Activated CD4-positive, alpha-beta T cell treated with anti-CD3 and anti-CD28 coated beads for 24 hours (primary cell): ENCODE measurements at regions not wholly inside any gene's neighbourhood (a gene's known extent, or its start where the extent isn't known, plus 50 kb on each side); places are given as distances from the start of the nearest gene placed in this dataset.
A peak's percentile ranks its signal among the peaks of the same experiment; 100 is the strongest.

Source experiments
- DNase-seq, 2 donors: peaks; one replicate each; pipeline ENCODE4 v3.0.0-alpha.2; 2020; ENCODE audit warnings: low read depth in 2 of 2

DNA sequence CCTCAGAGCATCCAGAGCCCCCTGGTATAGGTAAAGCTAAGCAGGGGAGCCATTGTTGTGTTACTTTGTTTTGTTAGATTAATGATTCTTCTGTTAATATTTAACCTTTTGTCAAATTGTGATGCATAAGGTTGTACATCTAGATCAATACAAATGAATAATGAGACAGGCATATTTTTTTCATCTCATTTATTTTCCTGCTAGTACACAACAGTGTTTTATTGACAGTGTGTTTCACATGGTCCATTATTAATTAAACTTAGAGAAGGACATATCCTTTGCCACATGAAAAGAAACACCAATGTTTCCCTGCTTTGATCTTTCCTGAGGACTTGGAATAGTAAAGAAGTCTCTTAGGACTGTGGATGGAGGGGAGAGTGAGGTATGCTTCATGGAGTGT, 543.6 kb upstream of the CFAP20DC start:
- no peak for DNase-seq

DNA sequence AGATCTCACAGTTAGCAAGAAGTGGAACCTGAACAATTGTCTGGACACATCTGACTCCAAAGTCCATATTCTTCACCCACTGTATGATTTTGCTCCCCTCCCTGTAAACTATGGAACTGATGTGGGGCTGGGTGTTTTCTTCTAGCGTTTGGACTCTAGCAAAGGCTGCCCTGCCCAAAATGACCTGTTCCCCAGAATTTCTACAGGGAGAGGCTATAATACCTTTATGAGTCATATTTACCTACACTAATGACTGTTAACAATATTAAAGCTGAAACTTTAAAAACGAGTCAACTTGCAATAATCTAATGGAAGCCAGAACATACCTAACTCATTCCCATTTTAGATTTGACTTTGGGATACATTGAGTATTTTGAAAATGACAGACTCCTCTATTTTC, 531.2 kb upstream of the CFAP20DC start:
- DNase-seq, result no peak

DNA sequence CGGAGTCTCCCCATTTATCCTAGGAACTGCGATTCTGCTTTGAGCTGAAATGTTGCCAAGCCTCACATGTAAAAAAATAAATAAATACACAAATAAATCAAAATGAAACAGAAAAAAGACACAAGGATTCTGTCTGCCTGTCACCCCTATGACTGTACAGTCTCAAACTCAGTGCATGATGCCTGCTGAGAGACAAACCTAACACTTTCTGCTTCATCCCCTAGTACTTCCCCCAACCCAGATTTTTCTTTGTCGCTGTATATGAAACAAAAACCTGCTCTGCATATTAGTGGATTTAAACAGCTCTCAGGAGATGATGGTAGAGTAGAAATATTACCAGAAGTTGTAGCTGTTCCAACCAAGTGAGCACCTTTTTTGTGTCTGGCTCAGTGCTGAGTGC, 530.7 kb upstream of the CFAP20DC start:
- DNase-seq, result no peak

DNA sequence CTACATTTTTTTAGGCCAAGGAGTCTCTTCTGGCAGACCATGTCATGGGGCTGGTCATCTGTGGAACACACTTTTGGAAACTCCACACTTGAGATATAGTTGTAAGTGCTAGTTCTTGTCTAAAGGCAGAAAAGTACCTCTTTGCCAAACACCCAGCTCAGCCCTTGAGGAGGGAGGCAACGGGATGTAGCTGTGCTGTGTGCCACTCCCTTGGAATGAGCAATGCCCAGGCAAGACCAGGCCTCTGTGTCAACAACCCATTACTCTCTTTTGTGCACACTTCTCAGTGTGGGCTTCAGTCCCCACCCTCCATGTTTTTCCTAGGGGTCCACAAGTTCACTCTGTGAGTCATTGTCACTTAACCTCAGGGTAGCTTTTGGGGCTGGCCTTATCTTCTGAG, 528.3 kb upstream of the CFAP20DC start:
- DNase-seq, result no peak

DNA sequence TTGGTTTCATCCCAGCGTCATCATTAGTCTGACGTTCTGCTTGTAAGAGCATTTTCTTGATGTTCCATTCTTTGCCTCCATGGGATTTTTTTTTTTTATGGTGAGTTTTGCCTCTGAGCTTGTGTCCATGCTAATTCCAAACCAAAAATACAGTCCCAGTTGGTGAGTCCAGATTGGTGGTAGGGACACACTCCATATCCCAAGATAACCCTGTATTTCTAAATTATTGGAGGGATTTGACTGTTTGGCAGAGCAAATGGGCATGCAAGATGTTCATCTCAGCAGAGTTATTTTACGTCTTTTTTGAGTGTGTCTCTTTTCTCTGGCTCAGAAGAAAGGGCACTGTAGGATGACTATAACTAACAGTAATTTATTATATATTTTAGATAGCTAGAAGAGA, 526.8 kb upstream of the CFAP20DC start:
- DNase-seq, result no peak

DNA sequence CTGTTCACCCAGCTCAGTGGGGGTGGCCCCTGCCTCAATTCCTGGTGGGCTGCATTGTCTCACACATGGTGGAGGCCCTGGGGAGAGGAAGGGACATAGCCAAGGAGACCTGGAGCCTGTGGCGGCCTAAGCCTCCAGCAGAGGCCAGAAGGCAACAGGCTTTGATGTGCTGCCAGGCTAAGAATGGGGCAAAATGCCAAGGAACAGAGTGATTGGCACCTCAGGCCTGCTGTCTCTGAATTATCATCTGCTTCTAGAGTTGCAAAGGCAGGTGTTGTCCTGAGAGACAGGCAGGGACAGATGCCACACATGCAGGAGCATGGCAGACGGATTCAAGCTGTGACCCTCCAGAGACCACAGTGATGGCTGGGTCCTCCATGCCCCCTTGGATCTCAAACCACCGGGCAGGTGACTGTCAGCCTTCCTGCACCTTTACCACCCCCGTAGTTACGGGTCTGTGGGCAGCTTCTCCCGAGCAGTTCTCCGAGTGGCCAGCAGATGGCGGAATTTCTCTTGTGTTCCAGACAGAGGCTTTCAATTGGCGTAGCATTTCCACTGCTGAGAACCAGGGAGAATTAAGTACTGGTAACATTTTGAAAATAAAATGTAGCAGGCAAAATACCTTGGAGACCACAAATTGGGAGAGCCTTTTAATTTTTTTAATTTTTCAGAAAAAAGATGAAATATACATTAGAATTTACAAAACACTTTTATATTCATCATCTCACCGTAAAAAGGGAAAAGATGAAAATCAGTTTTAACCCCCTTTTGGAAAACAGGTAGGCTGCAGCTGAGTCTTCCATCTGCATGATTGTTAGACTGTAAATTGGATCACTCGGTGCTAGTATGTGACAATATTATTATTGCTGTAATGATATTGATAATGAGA, 525.5 kb upstream of the CFAP20DC start:
- peak; percentile 86 for DNase-seq

DNA sequence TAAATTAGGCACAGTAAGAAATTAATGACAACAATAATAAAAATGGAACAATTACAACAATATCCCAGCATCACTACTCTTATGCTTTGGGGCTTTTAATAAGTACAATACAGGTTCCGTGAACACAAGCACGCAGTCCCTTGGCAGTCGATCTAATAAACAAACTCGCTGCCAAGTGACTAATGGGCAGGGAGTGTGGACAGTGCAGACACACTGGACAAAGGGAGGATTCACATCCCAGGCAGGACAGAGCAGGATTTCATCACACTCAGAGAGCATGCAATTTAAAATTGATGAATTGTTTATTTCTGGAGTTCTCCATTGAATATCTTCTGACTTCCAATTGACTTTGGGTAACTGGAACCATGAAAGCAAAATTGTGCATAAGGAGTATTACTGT, 524.1 kb upstream of the CFAP20DC start:
- DNase-seq, result no peak

DNA sequence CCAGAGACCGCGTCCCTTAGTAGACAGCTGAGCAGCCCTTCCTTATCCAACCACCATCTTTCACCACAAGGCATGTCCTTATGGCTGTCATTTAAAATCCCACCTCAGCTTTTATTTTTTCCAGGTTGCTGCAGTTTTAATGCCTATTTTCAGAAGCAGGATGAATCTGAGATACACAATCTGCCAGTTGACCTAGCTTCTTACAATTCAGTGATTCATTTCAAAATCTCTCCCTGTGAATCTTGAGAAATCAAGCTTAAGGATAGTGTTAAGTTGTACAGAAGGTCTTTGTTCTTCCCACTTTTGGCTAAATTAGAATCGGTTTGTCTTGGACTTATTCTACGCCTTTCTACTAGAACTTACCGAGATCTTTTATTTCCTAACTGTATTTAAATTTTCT, 522.3 kb upstream of the CFAP20DC start:
- no peak for DNase-seq

DNA sequence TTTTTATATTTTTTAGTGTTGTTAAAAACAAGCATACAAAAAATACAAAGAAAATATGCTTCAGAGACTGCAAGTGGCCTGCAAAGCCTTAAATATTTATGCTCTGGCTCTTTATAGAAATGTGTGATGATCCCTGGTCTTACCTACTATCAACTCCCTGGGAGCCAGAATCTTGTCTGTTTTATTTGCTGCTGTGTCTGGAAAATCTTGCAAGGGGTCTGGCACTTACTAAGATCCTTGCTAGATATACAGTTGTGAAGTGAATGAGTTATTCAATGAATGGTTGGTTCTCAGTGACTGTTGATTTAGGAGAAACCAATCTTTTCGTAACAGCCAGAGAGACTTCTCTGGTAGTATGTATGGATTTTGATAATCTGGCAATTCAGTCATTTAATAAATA, 521.0 kb upstream of the CFAP20DC start:
- DNase-seq, result no peak

DNA sequence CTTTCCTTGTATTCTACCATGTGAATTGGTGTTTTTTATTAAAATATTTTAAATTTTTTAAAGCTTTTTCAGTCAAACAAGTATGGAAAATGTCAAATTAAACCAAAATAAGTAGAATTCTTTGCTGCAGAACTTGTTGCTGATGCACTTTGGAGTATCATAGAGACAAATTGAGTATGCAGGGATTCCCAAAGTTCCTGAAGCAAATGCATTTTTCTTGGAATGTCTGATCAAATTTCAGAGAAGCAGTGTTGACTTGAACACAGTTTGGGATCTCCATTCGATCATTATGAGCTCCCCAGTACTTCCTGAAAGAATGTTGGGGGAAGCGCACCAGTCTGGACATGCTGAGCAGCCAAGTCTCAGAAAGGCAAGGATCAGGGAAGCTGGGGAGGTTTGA, 517.8 kb upstream of the CFAP20DC start:
- DNase-seq, result no peak

DNA sequence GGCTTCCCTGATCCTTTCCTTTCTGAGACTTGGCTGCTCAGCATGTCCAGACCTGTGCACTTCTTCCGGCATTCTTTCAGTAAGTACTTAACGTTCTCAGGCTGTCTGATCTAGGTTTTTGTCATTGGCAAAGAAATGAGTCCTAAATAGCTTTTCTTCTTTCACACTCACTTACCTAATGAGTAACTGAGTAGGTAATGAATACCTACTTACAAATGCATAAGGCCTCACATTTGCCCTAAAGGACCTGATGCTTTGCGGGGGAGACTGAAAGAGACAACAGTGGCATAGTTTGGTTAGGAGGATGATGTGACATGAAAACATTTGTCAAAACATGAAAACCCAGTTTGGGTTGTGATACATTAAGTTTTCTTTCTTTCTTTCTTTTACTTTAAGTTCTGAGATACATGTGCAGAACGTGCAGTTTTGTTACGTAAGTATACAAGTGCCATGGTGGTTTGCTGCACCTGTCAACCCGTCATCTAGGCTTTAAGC, 516.7 kb upstream of the CFAP20DC start:
- no peak for DNase-seq

DNA sequence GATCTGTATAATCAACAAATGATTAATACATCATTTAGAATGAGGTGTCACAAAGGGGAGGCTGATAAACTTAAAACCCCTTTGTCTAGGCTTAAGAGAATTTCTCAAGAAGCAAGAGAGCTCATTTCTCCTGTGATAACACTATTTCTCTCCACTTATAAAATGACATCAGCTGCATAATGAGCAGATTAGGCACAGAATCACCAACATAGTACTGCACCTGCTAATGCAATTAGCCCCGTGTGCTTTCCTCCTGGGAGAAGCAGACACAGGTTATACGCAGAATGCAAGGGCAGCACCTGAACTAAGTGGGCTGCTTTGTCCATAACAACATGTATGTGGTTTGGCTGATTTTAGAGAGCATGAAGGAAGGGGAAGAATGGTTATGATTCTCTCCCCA, 515.3 kb upstream of the CFAP20DC start:
- DNase-seq, result no peak

DNA sequence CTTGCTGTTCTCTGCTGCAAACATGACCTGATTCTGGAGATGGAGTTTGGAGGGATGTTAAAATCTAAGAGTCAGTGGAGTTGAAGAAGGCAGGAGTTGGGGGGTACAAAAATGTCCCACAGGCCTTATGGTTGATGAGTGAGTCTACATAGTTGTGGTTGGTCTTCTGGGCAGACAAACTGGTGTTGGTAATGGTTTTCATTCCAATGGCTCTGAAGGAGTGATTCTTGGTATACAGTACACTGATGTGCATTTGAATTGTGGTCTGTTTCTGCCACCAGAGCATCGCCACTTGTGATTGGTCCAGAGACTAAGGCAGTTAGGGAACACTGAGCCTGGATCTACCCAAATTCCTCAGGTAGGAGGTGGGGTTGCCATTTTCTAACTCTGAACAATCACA, 514.1 kb upstream of the CFAP20DC start:
- DNase-seq, result no peak

DNA sequence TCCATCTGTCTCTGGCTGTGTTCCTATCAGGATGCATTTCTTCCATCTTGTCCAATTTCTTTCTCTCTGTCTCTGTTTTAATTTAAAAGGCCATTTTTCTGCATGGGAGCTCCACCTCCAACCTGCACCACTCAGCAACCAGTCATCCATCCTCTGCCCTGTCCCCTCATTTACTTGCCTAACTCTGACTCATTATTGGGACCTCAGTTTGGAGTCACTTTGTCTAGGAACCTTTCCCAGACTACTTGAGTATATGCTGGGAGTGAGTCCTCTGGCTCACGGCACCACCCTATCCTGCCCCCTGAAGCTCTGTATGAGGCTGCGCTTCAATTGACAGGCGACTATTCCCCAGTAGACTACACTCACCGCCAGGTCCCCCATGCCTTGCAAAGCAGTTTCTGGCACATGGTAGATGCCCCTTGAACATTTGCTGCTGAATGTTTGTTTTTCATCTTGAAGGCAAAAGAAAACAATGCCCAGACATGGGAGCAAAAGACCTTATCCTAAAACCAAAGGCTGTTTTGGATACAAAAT, 513.3 kb upstream of the CFAP20DC start:
- no peak for DNase-seq

DNA sequence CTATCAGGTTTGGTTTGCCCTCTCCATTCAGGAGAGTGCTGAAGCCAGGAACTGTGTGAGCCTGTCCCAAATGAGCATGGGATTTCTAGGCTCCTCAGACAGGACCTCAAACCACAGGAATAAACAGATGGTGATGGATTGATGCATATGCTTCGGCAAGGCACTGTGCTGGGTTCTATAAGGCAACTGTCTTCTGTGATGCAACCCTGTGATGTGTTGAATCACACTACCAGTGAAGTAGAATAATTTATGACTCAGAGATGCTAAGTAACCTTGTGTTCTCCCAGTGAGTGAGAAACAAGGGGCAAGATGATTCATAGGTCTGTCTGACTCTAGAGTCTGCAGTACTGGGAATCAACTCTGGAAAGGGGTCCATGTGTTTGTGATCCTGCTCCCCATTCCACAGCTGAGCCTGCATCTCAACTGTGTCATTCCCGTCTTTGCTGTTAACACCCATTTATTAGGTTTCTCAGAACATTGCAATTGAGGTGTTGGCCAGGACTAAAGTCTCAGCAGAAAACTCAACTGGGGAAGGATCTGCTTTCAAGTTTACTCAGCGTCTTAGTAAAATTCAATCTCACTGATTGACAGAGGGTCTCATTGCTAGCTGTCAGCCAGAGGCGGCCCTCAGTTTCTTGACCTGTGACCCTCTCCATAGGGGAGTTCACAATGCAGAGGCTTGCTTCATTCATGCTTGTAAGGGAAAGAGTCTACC, 510.1 kb upstream of the CFAP20DC start:
- peak; percentile 3 to 47 for DNase-seq

DNA sequence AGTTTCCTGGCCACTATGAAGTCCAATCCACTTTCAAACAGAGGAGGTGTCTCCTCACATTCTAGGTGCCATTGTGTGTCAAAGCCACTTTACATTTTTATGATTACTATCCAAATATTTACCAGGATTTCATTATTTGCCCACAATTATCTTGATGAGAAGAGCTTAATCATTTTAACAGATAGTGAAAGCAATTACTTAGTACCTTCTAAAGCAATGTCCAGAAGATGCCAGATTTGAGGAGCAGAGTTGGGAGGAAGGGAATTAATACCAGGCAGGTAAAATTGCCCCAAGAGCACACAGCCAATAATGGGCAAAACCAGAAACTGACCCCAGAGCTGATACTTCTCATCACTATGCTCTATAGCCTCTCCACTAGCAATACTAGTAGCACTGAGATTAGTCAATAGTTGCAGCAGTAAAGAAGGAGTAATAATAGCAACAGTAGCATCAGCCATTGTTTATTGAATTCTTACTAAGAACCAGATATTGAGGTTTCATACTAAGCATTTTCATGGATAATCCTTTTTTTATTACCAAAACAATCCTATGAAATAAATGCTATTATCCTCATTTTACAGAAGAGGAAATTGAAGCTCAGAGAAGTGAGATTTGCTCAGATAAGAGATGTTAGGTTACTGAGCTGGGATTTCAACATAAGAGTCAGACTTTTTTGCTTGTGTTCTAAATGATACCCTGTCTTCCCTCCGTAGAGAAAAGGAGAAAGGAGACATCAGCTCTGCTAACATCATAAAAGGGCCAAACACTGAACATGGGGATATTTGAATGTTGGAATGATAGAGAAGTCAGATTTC, 509.3 kb upstream of the CFAP20DC start:
- DNase-seq, result no peak

DNA sequence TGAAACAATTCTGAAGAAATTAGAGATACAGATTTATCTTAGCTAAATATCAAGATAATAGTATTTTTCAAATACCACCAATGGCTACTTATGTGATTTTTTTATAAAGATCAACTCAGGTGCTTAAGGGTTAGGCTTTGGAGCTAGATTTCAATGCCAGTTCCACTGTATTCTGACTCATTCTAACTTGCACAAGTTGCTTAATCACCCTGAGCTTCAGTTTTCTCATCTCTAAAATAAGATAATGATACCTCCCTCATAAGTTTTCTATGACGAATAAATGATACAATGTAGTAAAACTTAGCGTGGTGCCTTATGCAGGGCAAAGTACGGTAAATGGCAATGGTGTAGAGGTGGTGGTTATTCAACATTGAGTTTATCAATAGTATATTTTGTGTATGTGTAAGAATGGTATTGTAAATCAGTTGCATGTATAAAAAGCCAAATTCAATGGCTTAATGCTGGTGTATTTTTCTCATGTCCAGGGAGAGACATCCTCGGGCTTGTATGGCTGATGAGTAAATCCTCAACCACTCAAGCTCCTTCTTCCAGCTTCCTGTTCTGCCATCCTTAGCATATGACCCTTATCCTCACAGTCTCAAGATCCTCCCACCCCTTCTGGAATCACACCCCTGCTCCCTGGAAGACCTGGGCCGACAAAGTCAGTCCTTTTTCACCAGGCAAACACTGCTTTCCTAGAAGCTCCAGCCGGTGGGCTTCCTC, 505.9 kb upstream of the CFAP20DC start:
- DNase-seq, result no peak

DNA sequence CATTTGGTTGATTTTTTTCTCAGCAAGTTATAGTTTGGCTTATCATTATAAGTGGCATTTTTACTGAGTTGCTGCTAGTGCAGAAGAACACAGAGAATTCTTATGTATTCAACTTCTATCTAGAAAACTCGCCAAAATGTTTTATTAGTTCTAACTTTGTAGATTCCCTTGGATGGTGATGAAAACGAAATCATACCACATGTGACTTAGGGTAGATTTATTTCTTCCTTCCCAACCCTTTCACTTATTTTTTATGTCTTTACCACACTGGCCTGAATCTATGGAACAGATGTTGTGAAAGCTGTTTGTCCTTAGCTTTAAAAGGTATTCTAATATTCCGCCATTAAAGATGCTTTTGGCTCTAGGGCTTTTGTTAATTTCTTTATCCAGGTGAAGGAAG, 503.3 kb upstream of the CFAP20DC start:
- no peak for DNase-seq

DNA sequence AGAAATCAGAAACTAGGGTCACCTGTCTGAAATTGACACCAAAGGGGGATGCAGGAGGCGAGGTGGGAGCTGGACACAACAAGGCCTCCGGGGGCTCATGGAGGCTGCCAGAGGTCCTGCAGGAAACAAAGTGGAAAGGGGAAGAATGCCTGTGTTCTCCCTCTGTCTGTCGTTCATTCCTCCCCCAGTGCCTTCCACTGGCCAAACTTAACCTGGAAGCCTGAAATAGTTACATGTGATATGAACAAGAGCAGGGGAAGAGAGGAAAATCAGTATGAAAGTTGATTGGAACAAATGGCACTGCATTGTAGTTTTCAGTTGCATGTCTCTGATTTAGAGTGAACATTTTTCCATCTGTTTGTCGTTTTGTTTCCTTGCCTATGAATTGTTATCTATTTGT, 502.0 kb upstream of the CFAP20DC start:
- no peak for DNase-seq

DNA sequence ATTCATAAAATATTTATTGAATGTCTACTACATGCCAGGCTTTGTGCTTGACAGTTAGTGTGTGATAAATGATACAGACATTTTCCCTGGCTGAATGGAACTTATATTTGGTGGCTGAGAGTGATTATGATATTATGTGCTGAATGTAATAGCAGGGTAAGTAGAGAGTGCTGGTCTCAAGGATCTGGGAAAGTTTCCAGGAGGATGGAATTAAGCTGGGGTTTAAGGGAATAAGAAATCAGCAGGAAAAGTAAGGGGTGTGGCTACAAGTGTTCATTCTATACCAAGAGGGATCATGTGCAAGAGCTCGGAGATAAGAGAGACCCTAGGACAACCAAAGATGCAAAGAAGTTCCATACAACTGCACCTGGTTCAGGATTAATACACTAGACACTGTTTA, 500.1 kb upstream of the CFAP20DC start:
- no peak for DNase-seq

DNA sequence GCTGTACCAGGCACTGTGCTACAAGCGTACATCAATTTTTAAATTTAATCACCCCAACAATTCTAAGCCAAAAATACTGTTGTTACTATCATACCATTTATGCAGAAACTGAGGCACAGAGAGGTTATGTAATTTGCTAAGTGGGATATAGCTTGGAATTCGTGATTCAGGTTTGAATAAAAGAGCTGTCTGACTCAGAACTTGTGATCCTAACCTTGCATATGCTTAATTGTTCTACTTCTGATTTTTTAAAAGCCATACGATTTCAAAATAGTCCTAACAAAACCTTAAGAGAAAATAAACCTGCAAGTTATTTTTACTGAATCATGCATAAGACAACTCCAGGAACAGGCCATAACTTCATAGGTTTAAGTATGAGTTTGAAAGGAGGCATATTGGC, 498.0 kb upstream of the CFAP20DC start:
- no peak for DNase-seq
